IPS-NIHi7 (cell line): ENCODE measurements at regions not wholly inside any gene's neighbourhood (a gene's known extent, or its start where the extent isn't known, plus 50 kb on each side); places are given as distances from the start of the nearest gene placed in this dataset.
"Not testable (repeated sequence)": the region's sequence is repeated elsewhere in the genome, so short reads cannot be mapped to it uniquely, and the experiment has no call there.

ENCODE experiments used
- DNase-seq: peaks from one replicate; pipeline ENCODE4 v3.0.0; 2012; ENCODE audit warnings: mixed read lengths; ENCODE audit errors: extremely low spot score

DNA sequence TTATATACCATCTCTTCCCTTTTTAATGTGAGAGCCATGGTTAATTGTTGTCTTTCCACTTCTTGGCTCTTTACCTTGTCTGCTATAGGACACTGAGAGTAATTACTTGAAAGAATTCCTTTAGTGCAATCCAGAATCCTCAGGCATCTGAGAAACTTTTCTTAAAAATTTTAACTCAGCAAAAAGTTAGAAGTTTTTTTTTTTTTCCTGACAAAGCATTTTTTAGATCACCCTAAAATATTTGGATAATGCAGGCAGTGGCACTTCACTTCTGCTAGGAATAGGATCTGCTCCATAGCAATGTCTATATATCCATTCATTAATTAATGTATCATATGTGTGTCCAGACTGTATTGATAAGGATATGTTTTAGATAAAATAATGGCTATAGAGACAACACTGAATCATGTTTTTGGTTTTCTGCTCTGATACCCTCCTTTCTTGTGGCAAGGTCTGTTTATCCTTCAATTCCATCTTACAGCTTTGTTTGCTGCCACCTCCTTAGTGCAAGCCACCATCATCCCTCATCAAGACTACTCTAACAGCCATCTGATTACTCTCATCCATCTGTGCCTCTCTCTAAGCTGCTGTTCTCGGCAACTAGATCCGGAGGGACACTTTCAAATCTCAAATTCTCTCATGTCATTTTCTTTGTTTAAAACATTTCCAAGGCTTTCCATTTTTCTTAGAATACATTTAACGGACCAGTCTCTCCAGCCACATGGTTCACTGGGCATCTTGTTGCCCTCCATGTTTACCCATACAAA, 563.5 kb downstream of the EDEM1 start:
- no peak for DNase-seq

DNA sequence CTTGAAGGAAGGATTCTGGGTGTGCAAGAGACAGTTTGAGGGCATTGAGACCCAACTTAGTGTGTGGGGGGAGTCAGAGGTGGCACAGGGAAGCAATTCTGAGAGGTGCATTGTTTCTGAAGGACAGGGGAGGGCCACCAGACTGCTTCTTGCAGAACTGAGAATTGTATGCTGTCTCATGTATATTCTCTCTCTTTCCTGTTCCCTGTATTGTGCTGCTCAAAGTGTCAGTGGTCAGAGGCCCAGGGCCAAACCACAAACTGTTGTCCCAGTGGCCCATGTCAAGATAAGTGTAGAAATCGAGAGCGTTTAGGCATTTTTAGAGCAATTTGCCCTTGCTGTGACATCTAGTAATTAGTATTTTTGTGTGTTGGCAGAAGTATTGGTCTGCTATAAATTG, 567.1 kb downstream of the EDEM1 start:
- no peak for DNase-seq

DNA sequence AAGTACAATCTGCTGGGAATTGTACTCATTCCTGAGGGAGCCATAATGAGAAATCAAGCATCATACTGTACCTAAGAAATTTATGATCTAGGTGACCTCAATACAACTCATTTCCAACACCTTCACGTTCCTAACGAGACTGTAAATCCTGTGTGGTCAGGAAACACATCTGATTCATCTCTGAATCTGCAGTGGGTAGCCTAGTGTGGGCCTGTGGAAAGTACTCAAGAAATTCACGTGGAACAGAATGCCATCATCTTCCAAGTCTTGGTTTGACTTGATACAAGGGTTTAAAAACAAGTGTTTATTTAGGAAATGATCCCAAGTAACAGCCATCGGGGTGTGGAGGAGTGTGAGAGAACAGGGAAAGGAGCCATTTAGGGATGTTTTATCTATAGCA, 568.9 kb downstream of the EDEM1 start:
- DNase-seq: no peak

DNA sequence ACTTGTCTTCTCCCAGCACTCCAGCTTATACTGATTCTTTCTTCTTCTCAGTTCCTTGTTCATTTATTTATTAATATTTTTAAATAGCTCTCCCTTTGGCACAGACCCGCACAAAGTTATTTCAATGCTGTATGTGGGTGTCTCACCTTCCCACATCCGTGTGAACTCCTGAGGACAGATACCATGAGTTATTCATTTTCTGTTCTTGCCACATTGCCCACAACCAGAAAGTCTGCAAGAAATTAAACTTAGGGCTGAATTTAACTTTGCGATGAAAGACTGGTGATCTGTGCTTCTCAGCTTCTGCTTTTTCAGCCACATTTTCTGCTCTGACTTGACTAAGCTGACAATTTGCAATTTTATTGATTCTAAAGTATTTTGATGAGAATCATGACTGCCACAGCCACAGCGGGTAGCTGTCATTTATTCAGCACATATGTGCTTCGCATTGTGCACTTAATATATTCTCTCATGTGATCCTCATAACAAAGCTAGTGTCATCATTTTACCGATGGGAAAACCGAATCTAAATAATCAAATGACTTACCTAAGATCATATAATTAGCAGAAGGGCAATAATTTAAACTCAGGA, 569.8 kb downstream of the EDEM1 start:
- DNase-seq: no peak

DNA sequence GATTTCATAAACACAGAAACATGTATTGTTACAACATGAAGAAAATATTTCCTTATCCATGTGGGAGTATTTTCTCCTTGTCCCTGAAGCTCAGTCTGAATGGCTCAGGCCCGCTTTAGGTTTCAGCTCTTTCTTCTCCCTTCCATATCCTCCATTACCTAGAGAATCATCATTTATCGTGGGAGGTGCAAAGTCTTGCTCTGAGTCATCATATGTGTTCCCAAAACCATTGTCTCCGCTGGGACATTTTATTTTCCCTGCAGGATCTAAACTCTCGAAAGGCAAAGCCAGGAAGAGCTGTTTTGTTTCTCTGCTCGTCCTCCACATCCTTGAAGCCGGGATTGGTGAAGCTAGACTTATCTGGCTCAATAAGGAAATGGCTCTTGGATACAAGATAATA, 571.2 kb downstream of the EDEM1 start:
- no peak for DNase-seq

DNA sequence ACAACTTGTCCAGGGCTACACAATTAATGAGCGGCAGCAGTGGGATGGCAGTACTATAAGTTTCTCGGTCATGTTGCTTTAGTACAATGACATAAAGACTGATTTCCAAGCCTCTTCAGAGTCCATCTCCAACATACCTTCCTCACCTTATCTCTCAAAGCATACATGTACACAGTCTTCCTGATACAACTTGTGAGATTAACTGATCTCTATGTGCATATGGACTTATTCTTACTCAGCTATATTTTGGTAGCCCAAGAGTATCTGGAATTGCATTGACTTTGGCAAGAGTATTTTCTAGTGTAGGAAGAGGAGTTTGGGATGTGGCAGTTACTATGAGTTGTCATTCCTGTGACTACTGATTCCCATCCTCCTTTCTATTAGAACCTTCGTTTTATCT, 575.0 kb downstream of the EDEM1 start:
- DNase-seq: no peak

DNA sequence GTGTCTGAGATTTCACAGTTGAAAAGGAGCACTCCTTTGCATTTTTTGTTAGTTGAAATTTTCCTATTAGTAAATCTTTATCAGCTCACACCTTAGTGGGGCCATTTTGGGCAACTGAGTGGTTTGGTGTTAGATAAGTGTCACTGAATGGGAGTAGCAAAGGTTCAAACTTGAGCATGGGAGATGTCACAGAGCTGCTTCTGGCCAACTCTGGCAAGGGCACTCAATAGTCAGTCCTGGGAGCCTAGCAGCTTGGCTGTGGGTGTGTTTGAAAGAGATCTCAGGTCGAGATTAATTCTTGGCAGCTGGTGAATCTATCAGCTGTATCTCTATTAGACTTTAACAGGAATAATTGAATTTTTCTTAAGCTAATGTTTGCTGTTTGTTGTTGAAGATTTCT, 579.3 kb downstream of the EDEM1 start:
- DNase-seq: no peak

DNA sequence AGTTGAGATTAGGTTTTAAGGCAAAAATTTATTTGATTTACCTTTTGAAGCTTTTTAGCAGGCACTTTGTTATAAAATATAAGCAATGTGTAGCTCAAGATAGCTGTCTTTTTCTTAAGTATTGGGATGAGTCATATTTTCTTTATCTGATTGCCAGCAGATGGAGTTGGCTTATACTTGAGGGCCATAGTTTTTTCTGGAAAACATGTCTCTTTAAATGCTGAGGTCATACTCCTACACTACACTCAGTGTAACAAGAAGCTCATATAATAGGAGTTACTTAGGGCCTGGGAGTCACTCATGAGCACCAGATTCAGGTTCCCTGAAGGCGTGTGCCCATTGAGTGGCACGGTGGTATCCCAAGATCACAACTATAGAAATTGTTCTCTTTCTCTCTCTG, 579.8 kb downstream of the EDEM1 start:
- DNase-seq: no peak

DNA sequence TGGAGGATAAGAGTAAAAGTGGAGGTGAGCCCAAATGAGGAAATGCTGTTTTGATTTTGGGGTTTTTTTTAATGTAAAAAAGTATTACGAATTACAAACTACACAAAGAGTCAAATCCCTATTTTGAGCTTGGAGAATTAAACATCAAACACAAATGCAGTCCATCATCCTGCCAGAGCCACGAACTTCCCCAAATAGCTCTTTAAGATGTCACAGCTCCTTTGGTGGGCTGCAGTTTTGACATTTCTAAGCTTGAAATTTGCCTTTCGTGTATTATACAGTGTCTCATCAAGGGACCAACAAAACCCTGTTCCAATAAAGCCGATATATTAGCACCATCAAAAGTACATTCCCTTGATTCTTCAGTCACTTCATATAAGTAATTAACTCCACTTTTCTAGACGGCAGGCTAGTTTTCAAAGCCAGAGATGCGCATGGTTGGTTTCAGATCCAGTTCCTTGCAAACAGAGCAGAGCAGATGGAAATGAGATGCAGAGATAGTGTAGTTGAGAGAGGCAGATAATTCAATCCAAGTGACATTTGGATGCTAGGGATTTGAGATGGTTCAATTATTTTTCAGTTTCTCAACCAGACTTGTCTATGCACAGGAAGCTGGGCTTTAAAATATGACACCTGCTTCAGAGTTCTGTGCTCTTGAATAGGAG, 580.9 kb downstream of the EDEM1 start:
- DNase-seq: no peak

DNA sequence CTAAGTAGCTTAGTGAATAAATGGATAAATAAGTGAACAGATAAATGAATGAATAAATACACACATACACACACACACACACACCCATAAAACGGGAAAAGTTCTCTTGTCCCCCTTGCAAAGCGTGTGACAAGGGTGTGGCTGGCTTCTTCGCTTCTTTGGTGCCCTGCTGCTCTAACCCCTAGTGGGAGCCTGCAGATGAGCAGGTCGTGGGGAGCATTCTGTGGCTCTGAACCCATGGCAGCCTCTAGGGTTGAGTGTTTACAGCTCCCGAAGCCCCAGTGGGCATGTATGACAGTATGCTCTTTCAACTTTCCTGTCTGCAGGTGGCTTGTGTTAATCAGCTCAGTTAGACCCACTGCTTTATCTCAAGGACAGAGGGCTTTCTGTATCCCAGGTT, 582.3 kb downstream of the EDEM1 start:
- no peak for DNase-seq

DNA sequence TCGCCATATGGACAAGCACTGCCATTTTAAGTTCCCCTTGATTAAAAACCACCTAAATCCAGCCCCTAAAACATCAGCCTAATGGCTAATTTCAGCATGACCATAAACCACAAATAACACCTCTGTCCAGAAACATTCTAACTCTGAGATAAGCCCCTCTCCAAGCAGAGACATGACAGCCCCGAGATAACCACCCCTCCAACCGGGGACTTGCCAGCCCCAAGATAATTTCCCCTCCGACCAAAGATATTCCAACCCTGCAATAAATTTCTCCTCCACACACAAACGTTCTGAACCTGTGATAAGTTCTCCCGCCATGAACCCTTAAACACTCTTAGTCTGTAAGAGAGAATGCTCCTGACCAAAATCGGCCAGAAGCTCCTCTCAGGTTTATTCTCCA, 586.8 kb downstream of the EDEM1 start:
- DNase-seq: no peak

DNA sequence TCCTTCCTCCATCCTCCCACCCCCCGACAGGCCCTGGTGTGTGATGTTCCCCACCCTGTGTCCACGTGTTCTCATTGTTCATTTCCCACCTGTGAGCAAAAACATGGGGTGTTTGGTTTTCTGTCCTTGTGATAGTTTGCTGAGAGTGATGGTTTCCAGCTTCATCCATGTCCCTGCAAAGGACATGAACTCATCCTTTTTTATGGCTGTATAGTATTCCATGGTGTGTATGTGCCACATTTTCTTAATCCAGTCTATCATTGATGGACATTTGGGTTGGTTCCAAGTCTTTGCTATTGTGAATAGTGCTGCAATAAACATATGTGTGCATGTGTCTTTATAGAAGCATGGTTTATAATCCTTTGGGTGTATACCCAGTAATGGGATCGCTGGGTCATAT, 587.6 kb downstream of the EDEM1 start:
- not testable (repeated sequence) for DNase-seq

DNA sequence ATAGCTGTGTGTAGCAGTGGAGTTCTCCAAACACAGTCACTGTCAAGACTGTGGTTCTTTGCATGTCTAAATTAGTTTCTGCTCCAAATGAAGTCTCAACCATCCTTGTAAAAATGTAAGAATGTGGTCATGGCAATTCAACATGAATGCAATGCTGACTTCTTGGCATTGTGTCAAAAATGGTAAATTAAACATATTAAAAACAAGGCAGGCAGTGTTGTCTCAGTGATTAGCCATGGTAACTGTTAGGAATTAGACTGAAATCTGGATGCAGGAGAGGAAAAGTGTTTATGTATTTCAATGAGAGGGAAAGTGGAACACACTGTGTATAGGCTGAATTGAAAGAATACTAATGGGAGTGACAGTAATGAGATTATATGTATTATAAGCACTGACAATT, 597.2 kb downstream of the EDEM1 start:
- DNase-seq: no peak

DNA sequence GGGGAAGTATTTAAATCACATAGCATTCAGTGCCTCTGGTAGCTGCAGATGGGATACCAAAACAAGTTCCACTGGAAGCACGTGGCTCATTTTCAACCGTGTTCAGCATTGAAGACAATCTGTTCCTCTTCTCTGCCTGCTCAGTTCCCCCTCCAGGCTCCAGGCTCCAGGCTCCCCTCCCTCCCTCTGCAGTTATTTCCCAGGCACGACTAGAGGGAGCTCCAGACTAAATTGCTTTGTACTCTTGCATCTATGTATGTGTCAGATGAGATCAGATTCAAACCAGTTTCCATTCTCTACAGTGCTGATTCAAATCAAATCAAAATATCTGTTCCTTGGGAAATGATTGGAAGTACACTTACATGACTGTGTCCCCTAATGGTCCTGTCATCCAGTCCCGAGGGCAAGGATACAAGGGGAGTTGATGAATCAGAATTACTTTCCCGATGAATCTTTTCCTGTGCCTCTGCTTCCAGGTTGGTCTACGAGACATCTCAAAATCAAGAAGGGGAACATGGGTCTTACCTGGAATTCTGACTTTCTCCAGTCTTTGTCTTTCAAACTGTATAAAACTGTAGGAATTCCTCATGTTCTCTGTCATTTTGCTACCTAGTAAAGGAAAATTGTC, 600.5 kb downstream of the EDEM1 start:
- DNase-seq: peak; percentile 27

DNA sequence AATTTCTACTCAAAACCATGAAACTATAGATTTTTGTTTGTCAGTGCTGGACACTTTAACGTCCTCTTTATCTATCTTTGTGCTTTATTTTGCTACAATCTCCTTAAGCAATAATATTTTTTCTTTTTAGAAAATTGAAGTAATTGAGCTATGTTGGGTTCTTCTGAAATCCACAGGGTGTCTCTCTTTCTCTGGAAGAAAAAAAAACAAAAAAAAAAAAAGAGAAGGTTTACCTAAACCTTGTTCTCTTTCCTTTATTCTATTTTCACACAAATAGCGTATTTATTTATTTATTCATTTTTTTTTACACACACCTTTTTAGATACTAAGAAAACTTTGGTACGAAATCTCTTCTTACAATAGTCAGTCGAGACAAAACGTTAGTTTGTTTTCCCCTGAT, 601.0 kb downstream of the EDEM1 start:
- no peak for DNase-seq

DNA sequence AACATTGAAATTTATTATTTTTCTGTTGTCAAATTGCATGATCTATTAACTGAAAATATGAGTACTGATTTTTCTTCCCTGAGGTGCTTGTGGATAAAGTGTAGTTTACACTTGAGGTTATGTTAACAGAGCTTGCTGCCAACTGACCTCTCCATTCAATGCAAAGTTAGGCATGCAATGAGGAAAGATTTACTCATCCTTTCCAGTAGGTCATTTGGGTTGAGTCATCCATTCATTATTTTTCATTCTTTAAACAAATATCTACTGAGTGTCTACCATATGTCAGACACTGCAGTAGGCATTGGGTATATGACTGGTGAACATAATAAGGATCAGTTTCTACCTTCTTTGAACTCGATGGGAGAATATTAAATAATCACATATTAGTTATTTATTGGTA, 604.1 kb downstream of the EDEM1 start:
- DNase-seq: no peak

DNA sequence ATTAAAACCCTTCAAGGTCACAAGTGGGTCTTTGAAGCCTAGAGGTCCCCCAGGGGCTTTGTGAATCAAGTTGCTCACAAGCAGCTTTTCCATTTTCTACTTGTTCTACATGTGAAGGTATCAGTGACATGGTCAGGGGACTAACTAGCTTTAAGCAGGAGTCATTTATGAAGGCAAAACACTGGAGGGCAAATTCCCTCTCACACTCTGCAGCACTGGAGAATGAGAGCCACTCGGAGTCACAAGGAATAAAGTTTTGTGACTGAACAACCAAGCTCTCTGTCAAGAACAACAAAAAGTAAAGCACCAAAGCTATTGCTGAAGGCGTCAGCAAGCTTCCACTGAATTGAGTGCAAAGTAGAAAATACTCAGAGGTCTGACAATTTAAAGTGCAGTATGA, 609.0 kb downstream of the EDEM1 start:
- no peak for DNase-seq

DNA sequence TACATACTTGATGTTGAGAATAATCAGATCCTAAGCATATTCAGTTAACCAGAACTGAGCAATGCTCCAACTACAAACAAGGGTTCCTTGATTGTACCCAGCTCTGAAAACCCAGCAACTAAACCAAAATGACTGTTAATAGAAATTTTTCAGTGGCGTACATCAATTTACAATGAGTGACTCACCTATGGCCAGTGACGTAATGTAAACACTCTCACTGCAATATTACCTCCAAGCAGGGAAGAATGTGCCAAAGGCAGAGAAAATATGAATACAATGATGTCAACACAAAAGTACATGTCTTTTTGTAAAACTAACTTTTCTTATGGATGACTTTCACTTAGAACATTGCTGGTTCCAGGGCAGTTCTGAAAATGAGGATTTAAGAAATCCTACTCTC, 611.3 kb downstream of the EDEM1 start:
- DNase-seq: no peak

DNA sequence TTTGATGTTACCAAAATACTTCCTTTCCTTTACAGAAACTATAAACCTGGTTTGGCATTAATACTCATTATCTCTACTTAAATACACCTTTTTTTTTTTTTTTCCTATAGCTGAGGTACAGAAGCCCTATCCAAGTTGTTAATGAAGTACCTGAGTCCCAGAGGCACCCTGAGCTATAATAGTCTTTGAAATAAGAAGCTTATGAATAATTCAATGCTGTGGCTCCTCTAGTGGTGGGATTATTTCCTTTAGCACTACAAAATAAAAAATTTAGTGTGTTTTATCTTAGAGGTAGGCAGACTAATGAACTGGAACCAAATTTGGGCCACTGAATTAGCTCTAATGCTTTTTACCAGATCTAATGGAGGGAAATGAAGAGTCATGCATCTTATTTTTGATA, 611.9 kb downstream of the EDEM1 start:
- no peak for DNase-seq

DNA sequence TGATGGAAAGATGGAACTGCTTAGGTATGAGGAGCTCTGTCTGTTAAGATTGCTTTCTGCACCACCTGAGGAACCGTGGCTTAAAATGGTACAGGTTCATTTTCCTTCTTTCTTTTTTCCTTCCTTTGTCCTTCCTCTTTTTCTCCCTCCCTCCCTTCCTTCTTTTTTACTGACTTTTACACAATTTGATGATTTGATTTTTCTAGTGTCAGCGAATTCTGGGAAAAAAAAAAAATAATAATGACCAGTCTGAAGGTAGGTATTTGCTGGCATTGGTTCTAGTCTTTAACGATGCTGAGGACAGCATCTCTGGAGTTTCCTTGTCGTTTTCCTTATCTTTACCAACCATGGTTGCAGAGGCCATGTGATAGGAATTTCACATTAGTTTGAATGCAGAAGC, 613.5 kb downstream of the EDEM1 start:
- no peak for DNase-seq

DNA sequence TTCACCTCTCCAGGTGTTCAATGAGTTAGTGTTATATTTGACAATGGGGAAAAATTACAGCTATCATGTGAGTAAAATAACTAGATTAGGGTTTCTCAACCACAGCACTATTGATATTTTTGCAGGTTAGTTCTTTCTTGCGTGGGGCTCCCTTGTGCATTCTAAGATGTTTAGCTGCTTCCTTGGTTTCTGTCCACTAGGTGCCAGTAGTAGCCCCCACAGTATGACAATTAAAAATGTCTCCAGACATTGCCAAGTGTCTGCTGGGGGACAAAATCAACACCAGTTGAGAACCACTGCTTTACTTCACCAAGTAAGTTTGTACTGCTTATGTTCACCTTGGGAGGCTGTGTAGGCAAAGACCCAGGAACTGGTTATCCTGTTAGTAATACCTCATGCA, 618.7 kb downstream of the EDEM1 start:
- peak; percentile 16 for DNase-seq

DNA sequence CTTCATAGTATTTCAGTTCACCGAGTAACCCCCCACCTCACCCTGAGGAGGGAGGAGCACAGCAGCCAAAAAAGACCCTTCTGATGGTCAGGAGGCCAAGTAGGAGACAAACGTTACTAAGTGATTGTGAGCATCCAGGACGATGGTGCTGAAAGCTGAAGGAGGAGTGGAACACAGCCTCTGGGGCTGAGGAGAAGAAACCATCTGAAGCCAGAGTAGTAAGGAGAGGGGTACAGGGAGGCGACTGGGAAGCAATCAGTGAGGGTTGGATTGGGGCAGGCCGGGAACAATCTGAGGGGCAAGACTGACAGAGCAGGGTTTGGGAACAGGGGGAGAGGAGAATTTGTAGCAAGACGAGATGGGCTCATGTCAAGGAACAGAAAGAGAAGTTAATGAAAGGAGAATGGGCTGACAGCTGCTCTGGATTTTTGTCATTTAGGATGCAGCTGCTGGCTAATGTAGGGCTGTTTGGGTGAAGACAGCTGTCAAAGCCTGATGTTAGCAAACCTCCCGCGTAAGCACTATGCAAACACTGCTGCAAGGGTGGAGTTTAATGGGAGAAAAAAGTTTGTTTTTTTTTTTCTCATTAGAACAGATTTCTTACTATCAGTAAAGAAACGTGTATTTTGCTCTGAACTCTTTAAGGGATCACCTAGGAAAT, 622.2 kb downstream of the EDEM1 start:
- no peak for DNase-seq
